MM.1S (cell line): ENCODE measurements at regions not wholly inside any gene's neighbourhood (a gene's known extent, or its start where the extent isn't known, plus 50 kb on each side); places are given as distances from the start of the nearest gene placed in this dataset.

Source experiments
- DNase-seq: peaks from one replicate; pipeline ENCODE4 v3.0.0-alpha.2; 2015
- H2AFZ ChIP-seq: fragments of 300-600 bp; sonication (generic); 2 replicates; pipeline ENCODE4 v1.6.0; 2016; ENCODE audit warnings: antibody characterized with exemption, low read length
- H3F3A ChIP-seq: fragments of 300-600 bp; sonication (generic); 2 replicates; pipeline ENCODE4 v1.6.1; 2016; ENCODE audit warnings: mild to moderate bottlenecking, antibody characterized with exemption, low read length, moderate library complexity, mixed read lengths; ENCODE audit not compliant: insufficient read depth
- H3K27ac ChIP-seq: fragments of 300-600 bp; sonication (generic); 2 replicates; pipeline ENCODE4 v1.5.1; 2016; ENCODE audit warnings: mild to moderate bottlenecking, low read length
- H3K27me3 ChIP-seq: fragments of 300-600 bp; sonication (generic); replicated peaks from 2 replicates; pipeline ENCODE4 v1.6.0; 2016; ENCODE audit warnings: low read length; ENCODE audit not compliant: insufficient read depth
- H3K36me3 ChIP-seq: fragments of 300-600 bp; sonication (generic); replicated peaks from 2 replicates; pipeline ENCODE4 v1.6.1; 2016; ENCODE audit warnings: mild to moderate bottlenecking, low read length, mixed read lengths; ENCODE audit not compliant: insufficient read depth
- H3K4me1 ChIP-seq: fragments of 300-600 bp; sonication (generic); 2 replicates; pipeline ENCODE4 v1.6.1; 2016; ENCODE audit warnings: low read length, mixed read lengths
- H3K4me2 ChIP-seq: fragments of 300-600 bp; sonication (generic); 2 replicates; pipeline ENCODE4 v1.6.0; 2016; ENCODE audit warnings: low read depth, low read length
- H3K4me3 ChIP-seq: fragments of 300-600 bp; sonication (generic); 2 replicates; pipeline ENCODE4 v1.5.1; 2016; ENCODE audit warnings: low read length, mixed read lengths
- H3K79me2 ChIP-seq: fragments of 300-600 bp; sonication (generic); 2 replicates; pipeline ENCODE4 v1.6.1; 2016; ENCODE audit warnings: mixed run types, low read length, mixed read lengths
- H3K9ac ChIP-seq: fragments of 300-600 bp; sonication (generic); 2 replicates; pipeline ENCODE4 v1.6.1; 2016; ENCODE audit warnings: low read length, mixed read lengths
- H3K9me2 ChIP-seq: fragments of 300-600 bp; sonication (generic); replicated peaks from 2 replicates; pipeline ENCODE4 v1.6.1; 2016; ENCODE audit warnings: mild to moderate bottlenecking, low read length, mixed read lengths; ENCODE audit not compliant: insufficient read depth
- H3K9me3 ChIP-seq: fragments of 300-600 bp; sonication (generic); replicated peaks from 2 replicates; pipeline ENCODE4 v1.6.1; 2016; ENCODE audit warnings: mild to moderate bottlenecking, low read length, mixed read lengths; ENCODE audit not compliant: insufficient read depth
- H4K20me1 ChIP-seq: fragments of 300-600 bp; sonication (generic); 2 replicates; pipeline ENCODE4 v1.6.1; 2016; ENCODE audit warnings: mild to moderate bottlenecking, low read length, moderate library complexity, mixed read lengths; ENCODE audit not compliant: insufficient read depth
- CTCF ChIP-seq: fragments of 300-600 bp; sonication (generic); IDR thresholded peaks from 2 replicates; pipeline ENCODE4 v1.5.1; 2016; ENCODE audit warnings: antibody characterized with exemption, low read length, mixed read lengths
- EZH2 ChIP-seq: fragments of 300-600 bp; sonication (generic); optimal IDR thresholded peaks from 2 replicates; pipeline ENCODE3; 2017; ENCODE audit warnings: low read depth, mild to moderate bottlenecking, antibody characterized with exemption, low read length, mixed read lengths
- EZH2phosphoT487 ChIP-seq: fragments of 300-600 bp; sonication (generic); IDR thresholded peaks from 2 replicates; pipeline ENCODE4 v1.6.1; 2018; ENCODE audit warnings: antibody characterized with exemption, low read length

DNA sequence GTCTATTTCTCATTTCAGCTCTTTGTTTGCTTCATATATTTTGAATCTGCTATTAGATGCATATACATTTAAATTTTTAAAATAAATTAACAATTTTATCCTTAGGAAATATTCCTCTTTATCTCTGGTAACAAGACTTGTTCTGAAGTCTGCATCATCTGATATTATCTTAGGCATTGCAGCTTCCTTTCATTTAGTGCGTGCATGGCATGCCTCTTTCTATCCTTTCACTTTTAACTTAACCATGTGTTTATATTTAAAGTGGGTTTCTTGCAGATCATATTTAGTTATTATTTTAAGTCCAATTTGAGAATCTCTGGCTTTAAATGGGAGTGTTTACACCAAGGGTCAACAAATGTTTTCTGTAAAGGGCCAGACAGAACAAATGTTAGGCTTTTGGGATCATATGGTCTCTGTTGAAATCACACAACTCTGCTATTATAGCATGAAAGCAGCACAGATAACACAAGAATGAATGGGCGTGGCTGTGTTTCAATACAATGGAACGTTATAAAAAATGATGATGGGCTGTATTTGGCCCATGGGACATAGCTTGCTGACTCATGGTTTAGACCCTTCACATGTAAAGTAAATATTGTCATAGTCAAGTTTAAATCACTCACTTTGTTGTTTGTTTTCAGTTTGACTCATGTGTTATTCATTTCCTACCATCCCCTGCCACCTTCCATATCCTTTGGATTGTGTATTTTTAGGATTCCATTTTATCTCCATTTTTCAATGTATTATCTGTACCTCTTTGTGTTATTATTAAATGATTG, 83.9 kb upstream of the SNX19 start:
- H3K9ac ChIP-seq, result no peak overlapping the region
- H3K9me3 ChIP-seq, result no peaks in the 10 kb centered on the region
- H3K4me1 ChIP-seq, result no peaks in the 10 kb centered on the region
- TF ChIP-seq CTCF (no peak), EZH2phosphoT487 (no peak), EZH2 (no peak)
- no peaks in the 10 kb centered on the region for H3K27me3 ChIP-seq
- H3K4me3 ChIP-seq, result no peak overlapping the region
- H3F3A ChIP-seq, result no peaks in the 10 kb centered on the region
- H3K9me2 ChIP-seq, result no peaks in the 10 kb centered on the region
- no peak overlapping the region for H3K27ac ChIP-seq
- H2AFZ ChIP-seq, result no peak overlapping the region
- H3K36me3 ChIP-seq, result no peaks in the 10 kb centered on the region
- no peak overlapping the region for H3K4me2 ChIP-seq
- DNase-seq, result no peak
- H3K79me2 ChIP-seq, result no peaks in the 10 kb centered on the region
- H4K20me1 ChIP-seq, result no peaks in the 10 kb centered on the region

DNA sequence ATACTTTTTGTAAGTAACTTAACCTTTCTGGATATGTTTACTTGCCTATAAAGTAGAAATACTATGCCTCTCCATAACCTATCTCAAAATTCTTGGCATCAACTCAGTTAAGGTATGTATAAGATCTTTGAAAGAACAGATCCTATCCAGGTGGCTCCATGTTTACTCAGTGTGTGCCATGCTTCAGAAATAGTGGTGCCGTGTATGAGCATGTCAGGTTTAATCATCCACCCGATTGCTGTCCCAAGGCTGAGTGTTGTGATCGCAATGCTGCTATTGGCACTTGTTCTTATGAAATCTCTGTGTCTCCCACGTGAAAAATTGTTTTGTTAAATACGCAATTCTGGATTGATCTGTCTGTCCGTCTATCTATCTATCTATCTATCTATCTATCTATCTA, 85.9 kb upstream of the SNX19 start:
- H3K4me3 ChIP-seq, result no peak overlapping the region
- H3K27me3 ChIP-seq, result no peaks in the 10 kb centered on the region
- H3K36me3 ChIP-seq, result no peaks in the 10 kb centered on the region
- no peak overlapping the region for H3K9ac ChIP-seq
- no peaks in the 10 kb centered on the region for H3K9me3 ChIP-seq
- H3K4me1 ChIP-seq, result no peaks in the 10 kb centered on the region
- H3K79me2 ChIP-seq, result no peaks in the 10 kb centered on the region
- H3K9me2 ChIP-seq, result no peaks in the 10 kb centered on the region
- no peak for DNase-seq
- H3K27ac ChIP-seq, result no peak overlapping the region
- TF ChIP-seq CTCF (no peak), EZH2 (no peak), EZH2phosphoT487 (no peak)
- H2AFZ ChIP-seq, result no peak overlapping the region
- no peak overlapping the region for H3K4me2 ChIP-seq
- no peaks in the 10 kb centered on the region for H4K20me1 ChIP-seq
- H3F3A ChIP-seq, result no peaks in the 10 kb centered on the region

GRCh38 chr11:131005829-131006228, 89.5 kb upstream of the SNX19 start:
- Histone ChIP-seq H3K4me3 (no peak overlapping the region), H3K27ac (no peak overlapping the region), H3K79me2 (no peaks in the 10 kb centered on the region), H4K20me1 (no peaks in the 10 kb centered on the region), H3K9me2 (no peaks in the 10 kb centered on the region), H3K4me1 (no peaks in the 10 kb centered on the region), H3K9ac (no peak overlapping the region), H3K4me2 (no peak overlapping the region), H3K9me3 (no peaks in the 10 kb centered on the region), H2AFZ (no peak overlapping the region), H3K27me3 (no peaks in the 10 kb centered on the region), H3K36me3 (no peaks in the 10 kb centered on the region), H3F3A (no peaks in the 10 kb centered on the region)
- TF ChIP-seq EZH2phosphoT487 (no peak), CTCF (no peak), EZH2 (no peak)
- DNase-seq, result no peak
